GM12878 (cell line): ENCODE measurements at regions not wholly inside any gene's neighbourhood (a gene's known extent, or its start where the extent isn't known, plus 50 kb on each side); places are given as distances from the start of the nearest gene placed in this dataset.

Source experiments
- CBX5 ChIP-seq: sonication (generic); IDR thresholded peaks from 2 replicates; pipeline ENCODE4 v1.6.1; 2016; ENCODE audit warnings: low read depth, moderate library complexity, mild to moderate bottlenecking, inconsistent platforms
- EZH2 ChIP-seq: IDR thresholded peaks from 2 replicates; pipeline ENCODE4 v1.6.1; 2012; ENCODE audit warnings: low read depth, mild to moderate bottlenecking, control low read depth, inconsistent platforms, low read length, borderline replicate concordance; ENCODE audit not compliant: control insufficient read depth
- FOXM1 ChIP-seq: IDR thresholded peaks from 2 replicates; pipeline ENCODE4 v1.6.1; 2012; ENCODE audit warnings: low read depth, mild to moderate bottlenecking, inconsistent platforms, low read length, moderate library complexity
- HCFC1 ChIP-seq: fragments of 150-350 bp; IDR thresholded peaks from 2 replicates; pipeline ENCODE4 v1.6.1; 2014; ENCODE audit warnings: low read length
- KAT2A ChIP-seq: conservative IDR thresholded peaks from 2 replicates; pipeline ENCODE4 v1.6.1; 2011; ENCODE audit warnings: low read depth, low read length; ENCODE audit not compliant: control insufficient read depth
- MYC ChIP-seq: IDR thresholded peaks from 2 replicates; pipeline ENCODE4 v1.6.1; 2011; ENCODE audit warnings: mild to moderate bottlenecking, low read length, moderate library complexity, inconsistent platforms; ENCODE audit not compliant: insufficient read depth, insufficient replicate concordance, insufficient read length, severe bottlenecking
- POLR2AphosphoS5 ChIP-seq: IDR thresholded peaks from 2 replicates; pipeline ENCODE4 v1.6.1; 2011; ENCODE audit warnings: mild to moderate bottlenecking, low read length, inconsistent platforms
- RBBP5 ChIP-seq: fragments of 200-600 bp; sonication (generic); conservative IDR thresholded peaks from 2 replicates; pipeline ENCODE4 v1.6.1; 2016
- SRF ChIP-seq, 2 experiments: IDR thresholded peaks; 2 replicates each; pipeline ENCODE4 v1.6.1; 2011; ENCODE audit warnings: low read depth in 2 of 2, low read length in 2 of 2, mild to moderate bottlenecking in 1 of 2, moderate library complexity in 1 of 2
- YY1 ChIP-seq: IDR thresholded peaks from 2 replicates; pipeline ENCODE4 v1.6.1; 2011; ENCODE audit warnings: low read depth, mild to moderate bottlenecking, low read length
- ZBED1 ChIP-seq: IDR thresholded peaks from 2 replicates; pipeline ENCODE4 v1.6.1; 2016; ENCODE audit warnings: borderline replicate concordance
- TF ChIP-seq, protein P1 (sequence below), 3 experiments: IDR thresholded peaks in 2 of 3; conservative IDR thresholded peaks in 1 of 3; 2 replicates each; pipeline ENCODE4 v1.5.1; 2011; ENCODE audit warnings: low read depth in 3 of 3, low read length in 3 of 3, mild to moderate bottlenecking in 3 of 3, control low read depth in 2 of 3, moderate library complexity in 2 of 3, inconsistent platforms in 1 of 3, mixed read lengths in 1 of 3; ENCODE audit not compliant: control insufficient read depth in 2 of 3, insufficient read depth in 1 of 3; ENCODE audit errors: extremely low read depth in 1 of 3
- TF ChIP-seq, protein P2 (sequence below): IDR thresholded peaks from 2 replicates; pipeline ENCODE4 v1.6.1; 2011; ENCODE audit warnings: low read depth, mild to moderate bottlenecking, low read length, moderate library complexity, borderline replicate concordance; ENCODE audit errors: extremely low read depth
- TF ChIP-seq, protein P3 (sequence below): IDR thresholded peaks from 2 replicates; pipeline ENCODE4 v1.6.1; 2012; ENCODE audit warnings: mild to moderate bottlenecking, low read depth, low read length

DNA sequence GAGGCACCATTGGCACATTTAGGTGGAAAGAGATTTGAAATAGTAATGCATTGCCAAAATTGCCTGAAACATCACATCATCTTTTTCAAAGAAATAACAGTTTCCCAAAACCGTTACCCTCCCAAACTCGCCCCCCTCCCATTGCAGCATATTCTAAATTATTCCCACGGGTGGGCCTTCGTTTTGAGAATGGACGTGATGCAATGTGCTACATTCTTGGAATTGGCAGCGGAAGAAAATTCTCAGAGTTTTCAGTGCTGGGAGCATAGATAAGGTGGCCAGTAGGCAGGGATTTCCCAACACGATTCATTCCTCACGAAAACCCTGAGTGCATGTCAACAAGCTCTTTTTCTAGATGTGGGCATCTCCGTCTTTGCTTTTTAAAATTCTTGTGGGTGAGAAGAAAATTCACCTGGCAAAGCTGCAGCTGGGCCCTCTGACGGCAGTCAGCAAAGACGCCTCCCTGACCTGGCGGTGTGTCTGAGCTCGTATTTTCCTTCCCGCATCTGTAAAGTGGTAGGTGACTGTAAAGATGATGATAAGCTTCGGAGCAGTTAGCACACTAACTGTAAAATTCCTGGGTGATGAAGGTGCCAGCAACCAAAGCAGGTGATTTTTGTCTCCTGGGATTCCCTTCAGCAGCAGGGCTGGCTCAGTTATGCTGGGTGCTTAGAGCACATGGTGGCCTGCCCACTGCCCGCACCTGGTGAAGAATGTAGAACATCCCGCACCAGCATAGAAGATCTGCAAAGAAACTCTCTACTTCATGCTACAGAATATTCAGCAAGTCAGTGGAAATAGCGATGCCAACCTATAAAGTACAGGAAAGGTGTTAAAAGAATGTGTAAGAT is 141.9 kb upstream of the KLF6 start:
- TF ChIP-seq RBBP5 (no peak), FOXM1 (no peak), SRF (IDR thresholded peaks at IDR 0.05; ENCODE audit: low read depth in 2 of 2, low read length in 2 of 2) (no peak), YY1 (no peak), CBX5 (no peak), ZBED1 (no peak), POLR2AphosphoS5 (no peak), EZH2 (no peak), MYC (no peak), KAT2A (no peak), HCFC1 (no peak)
- TF ChIP-seq, protein P1, sequence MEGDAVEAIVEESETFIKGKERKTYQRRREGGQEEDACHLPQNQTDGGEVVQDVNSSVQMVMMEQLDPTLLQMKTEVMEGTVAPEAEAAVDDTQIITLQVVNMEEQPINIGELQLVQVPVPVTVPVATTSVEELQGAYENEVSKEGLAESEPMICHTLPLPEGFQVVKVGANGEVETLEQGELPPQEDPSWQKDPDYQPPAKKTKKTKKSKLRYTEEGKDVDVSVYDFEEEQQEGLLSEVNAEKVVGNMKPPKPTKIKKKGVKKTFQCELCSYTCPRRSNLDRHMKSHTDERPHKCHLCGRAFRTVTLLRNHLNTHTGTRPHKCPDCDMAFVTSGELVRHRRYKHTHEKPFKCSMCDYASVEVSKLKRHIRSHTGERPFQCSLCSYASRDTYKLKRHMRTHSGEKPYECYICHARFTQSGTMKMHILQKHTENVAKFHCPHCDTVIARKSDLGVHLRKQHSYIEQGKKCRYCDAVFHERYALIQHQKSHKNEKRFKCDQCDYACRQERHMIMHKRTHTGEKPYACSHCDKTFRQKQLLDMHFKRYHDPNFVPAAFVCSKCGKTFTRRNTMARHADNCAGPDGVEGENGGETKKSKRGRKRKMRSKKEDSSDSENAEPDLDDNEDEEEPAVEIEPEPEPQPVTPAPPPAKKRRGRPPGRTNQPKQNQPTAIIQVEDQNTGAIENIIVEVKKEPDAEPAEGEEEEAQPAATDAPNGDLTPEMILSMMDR (IDR thresholded peaks at IDR 0.05 in 2 of 3, conservative IDR thresholded peaks at IDR 0.05 in 1 of 3; ENCODE audit: control insufficient read depth in 2 of 3, extremely low read depth in 1 of 3, insufficient read depth in 1 of 3, low read depth in 3 of 3, low read length in 3 of 3) = no peak
- TF ChIP-seq, protein P2, sequence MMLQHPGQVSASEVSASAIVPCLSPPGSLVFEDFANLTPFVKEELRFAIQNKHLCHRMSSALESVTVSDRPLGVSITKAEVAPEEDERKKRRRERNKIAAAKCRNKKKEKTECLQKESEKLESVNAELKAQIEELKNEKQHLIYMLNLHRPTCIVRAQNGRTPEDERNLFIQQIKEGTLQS = no peak
- TF ChIP-seq, protein P3, sequence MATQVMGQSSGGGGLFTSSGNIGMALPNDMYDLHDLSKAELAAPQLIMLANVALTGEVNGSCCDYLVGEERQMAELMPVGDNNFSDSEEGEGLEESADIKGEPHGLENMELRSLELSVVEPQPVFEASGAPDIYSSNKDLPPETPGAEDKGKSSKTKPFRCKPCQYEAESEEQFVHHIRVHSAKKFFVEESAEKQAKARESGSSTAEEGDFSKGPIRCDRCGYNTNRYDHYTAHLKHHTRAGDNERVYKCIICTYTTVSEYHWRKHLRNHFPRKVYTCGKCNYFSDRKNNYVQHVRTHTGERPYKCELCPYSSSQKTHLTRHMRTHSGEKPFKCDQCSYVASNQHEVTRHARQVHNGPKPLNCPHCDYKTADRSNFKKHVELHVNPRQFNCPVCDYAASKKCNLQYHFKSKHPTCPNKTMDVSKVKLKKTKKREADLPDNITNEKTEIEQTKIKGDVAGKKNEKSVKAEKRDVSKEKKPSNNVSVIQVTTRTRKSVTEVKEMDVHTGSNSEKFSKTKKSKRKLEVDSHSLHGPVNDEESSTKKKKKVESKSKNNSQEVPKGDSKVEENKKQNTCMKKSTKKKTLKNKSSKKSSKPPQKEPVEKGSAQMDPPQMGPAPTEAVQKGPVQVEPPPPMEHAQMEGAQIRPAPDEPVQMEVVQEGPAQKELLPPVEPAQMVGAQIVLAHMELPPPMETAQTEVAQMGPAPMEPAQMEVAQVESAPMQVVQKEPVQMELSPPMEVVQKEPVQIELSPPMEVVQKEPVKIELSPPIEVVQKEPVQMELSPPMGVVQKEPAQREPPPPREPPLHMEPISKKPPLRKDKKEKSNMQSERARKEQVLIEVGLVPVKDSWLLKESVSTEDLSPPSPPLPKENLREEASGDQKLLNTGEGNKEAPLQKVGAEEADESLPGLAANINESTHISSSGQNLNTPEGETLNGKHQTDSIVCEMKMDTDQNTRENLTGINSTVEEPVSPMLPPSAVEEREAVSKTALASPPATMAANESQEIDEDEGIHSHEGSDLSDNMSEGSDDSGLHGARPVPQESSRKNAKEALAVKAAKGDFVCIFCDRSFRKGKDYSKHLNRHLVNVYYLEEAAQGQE = no peak
